HG03097 (cell line): ENCODE measurements at regions not wholly inside any gene's neighbourhood (a gene's known extent, or its start where the extent isn't known, plus 50 kb on each side); places are given as distances from the start of the nearest gene placed in this dataset.

Source experiments
- ATAC-seq: cut with Tn5 transposase; IDR thresholded peaks from one replicate; pipeline ENCODE4 v1.9.1; 2021; ENCODE audit not compliant: unreplicated experiment, low FRiP score

DNA sequence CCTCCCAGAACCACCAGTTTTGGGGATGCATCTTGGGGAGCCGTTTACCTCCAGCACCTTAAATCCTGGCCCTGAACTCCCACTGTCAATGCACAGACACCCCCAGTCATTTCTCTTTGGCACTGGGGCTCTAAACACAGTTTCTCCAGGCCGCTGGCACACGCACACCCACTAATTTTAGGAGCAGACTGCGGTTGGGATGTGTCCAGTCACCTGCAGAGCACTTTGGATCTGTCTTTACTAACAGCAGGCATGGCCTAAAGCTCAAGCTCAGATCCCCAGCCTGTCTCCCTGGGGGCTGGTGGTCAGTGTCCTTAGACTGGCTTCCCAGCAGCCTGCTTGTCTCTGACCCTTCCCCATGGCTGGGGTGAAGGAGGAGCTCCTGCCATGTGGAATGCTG lies 49.9 kb downstream of the SYNE3 start:
- ATAC-seq, result no peak

- no peak for ATAC-seq
Observed at GRCh38 chr14:95465936-95466335, 50.5 kb downstream of the SYNE3 start.

DNA sequence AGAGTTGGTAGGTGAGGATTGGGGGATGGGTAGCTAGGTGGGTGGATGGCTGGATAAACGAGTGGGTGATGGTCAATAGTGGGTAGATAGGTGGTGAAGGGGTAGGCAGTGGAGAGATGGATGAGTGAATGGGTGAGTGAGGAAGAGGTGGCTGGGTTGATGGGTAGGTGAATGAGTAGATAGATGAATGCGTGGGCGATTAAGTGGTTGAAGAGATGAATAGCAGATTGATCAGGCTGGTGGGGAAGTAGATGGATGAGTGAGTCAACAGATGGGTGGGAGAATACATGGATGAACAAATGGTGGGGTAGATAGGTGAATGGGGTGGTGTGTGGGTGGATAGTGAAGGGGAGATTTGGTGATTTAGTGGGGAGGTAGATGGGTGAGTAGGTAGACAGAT lies 51.1 kb downstream of the SYNE3 start:
- ATAC-seq, result no peak

GRCh38 chr14:95464514-95464913 lies 51.9 kb downstream of the SYNE3 start:
- ATAC-seq, result no peak

GRCh38 chr14:95464103-95464502 lies 52.3 kb downstream of the SYNE3 start:
- ATAC-seq, result no peak

- no peak for ATAC-seq
Observed at GRCh38 chr14:95463171-95463901, 53.1 kb downstream of the SYNE3 start.

- ATAC-seq, result no peak
Observed at GRCh38 chr14:95462491-95462890, 54.0 kb downstream of the SYNE3 start.

DNA sequence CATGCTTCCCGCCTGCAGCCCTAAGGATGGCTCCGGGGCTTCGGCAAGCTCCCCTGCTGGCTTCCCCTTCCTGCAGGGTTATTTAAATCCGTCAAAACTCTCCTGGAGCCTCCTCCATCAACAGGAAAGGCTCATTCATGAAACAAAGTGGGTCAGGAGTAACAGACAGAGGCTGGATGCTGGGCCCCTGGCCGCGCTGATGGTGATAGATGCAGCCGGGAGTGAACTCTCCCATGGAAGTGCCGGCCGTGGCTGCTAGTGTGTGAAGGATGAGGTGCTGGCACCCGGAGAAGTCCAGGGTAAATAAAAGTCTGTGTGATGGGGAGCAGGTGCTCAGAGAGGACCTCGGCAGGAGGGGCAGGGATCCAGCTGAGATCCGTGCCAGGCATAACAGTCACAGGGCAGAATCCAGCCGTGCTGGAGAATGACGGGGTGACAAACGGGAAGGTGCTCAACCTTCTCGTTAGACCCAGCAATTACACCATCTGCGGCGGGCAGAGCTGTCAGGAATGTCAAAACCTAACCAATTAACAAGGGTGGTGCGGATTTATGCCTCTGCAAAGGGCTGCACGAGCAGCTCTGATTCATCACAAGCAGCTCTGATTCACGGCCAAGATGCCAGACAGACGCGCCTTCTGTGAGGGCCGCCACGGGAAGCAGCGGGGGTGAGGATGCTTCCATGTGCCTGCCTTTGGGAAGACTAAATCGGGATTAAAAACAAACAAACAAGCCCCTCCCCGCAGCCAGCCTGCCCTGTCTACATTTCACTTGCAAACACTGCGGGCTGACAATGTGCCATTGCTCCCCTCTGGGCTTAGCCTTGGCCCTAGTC lies 55.6 kb downstream of the SYNE3 start:
- ATAC-seq, result no peak

DNA sequence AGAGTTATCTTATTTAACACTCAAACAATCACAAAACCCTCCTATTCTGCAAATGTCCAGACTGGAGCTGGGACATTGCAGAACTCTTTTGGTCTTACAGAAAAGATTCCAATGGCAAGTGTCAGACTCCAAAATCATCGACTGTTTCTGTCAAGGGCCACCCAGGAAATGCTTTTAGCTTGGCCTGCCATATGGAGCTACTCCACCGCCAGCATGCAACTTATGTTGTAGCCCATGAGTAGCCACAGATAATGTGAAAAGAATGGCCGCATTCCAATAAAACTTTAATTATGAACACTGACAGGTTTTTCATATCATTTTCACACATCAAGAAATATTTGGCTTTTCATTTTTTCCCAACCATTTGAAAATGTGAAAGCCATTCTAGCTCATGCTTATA lies 57.5 kb downstream of the SYNE3 start:
- ATAC-seq, result no peak

DNA sequence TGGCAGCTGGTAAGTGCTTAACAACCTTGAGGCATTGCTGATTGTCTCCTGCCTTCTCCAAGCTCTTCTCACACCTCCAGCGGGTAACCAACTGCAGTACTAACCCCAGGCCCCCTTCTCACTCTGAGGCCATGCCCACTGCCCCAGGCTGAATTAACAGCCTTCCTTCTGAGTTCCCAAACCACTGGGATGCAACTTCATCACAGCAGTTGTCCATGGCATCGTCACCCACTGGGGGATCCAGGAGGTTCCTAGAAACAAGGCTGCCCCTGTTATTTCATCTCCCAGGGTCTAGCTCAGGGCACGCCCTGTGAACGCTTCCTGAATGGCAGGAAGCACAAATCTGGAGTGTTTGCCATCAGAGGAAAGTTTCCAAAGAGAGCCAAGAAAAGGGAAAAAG lies 58.0 kb downstream of the SYNE3 start:
- ATAC-seq, result no peak

GRCh38 chr14:95456281-95456680 lies 60.2 kb downstream of the SYNE3 start:
- no peak for ATAC-seq

DNA sequence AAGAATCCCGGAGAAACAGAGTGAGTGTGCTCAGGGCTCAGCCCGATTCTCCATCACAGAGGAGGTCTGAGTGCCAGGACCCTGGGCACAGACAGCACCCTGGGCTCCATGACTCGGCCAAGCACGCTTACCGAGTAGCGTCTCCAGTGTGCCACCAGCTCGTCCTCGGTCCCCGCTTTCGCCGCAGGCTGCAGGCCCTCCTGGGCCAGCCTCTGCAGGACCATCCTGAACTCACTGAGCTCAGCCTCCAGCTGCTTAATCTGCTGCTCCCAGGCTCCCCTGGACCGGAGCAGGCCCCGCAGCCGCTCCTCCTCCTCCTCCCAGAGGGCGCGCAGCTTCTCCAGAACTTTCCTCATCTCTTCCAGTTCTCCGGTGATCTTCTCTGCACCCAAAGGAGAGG lies 61.2 kb downstream of the SYNE3 start:
- ATAC-seq, result no peak

GRCh38 chr14:95453713-95453980 lies 62.8 kb downstream of the SYNE3 start:
- no peak for ATAC-seq

- ATAC-seq, result no peak
Observed at GRCh38 chr14:95452893-95453712, 63.3 kb downstream of the SYNE3 start.

DNA sequence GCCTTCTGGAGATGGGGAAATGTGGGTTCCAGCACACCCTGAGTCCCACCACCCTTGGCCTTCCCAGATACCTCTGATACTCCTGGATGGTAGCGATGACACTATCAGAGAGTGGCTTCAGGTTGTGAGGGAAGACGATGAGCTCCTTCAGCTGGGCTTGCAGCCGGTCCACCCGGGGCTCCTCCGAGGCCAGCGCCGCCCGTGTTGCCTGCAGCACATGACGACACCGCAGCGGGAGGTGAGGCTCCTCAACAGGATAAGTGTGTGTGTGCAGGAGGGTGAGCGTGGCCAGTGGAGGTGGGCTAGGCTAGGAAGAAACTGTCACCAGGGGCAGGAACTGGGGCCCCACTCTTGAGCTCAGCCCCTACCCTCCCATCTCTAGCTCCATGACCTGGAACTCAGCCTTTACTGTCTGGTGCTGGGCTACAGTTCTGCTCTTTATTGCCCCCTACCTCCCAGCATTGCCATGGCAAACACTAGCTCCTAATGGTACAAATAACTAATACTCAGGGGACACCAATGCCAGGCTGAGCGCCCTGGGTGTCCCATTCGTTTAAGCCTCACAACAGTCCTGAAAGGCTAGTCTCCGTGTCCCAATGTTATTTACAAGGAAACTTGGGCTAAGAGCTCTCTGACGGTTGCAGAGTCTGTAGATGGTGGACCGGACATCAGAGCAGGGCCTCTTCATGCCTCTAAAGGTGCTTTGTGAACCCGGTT lies 64.1 kb downstream of the SYNE3 start:
- no peak for ATAC-seq

- ATAC-seq, result no peak
Observed at GRCh38 chr14:95449131-95449530, 67.3 kb downstream of the SYNE3 start.

DNA sequence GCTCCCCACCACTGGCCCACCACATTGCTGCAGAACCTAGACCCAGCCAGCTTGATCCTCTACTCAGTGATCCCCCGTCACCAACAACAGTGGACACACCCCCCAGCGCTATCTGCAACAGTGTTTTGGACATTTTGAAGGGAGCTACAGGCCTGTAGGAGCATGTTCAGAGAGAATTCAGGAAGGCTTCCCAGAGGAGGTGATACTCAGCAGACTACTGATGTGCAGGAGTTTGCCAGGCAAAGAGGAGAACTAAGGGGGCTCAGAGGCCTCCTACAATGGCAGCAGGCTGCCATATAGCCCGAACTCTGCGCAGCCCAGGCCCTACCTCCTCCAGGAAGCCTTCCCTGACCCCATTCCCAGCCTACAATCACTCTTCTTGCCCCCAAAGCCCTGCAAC lies 70.0 kb downstream of the SYNE3 start:
- no peak for ATAC-seq

DNA sequence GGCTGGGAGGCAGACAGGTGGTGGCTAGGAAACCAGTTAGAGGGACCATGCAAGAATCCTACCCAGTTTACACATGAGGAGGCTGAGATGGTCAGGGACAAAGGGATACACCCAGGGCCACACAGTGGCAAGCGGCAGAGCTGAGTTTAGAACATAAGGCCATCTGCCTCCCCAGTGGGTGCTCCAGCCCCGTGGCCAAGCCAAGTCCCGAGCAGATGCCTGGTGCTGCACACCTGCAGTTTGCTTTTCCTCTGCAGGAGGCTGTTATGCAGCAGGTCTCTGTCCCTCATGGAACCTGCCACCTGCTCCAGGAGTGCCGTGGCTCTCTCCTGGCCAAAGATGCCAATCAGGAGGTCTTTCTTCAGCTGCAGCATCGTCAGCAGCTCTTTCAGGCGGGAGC lies 70.8 kb downstream of the SYNE3 start:
- no peak for ATAC-seq

- no peak for ATAC-seq
Observed at GRCh38 chr14:95445161-95445560, 71.3 kb downstream of the SYNE3 start.

- ATAC-seq, result no peak
Observed at GRCh38 chr14:95444132-95445129, 72.0 kb downstream of the SYNE3 start.
